ENCODE measurements at regions not wholly inside any gene's neighbourhood (a gene's known extent, or its start where the extent isn't known, plus 50 kb on each side); places are given as distances from the start of the nearest gene placed in this dataset.

DNA sequence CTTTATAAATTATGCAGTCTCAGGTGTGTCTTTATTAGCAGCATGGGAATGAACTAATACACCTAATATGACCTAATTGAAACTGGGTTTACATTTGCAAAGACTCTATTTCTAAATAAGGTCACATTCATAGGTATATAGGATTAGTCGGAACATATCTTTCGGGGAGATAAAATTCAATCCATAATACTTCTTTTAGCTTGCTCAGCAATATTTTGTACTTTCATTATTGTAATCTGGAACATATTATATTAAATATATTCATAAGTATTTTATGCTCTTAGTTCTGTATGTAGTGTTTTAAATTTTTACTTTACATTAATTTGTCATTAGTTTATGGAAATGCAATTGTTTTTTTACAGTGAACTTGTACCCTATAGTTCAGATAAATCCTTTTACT lies 927.7 kb downstream of the CCDC85A start:
- H3K4me1 ChIP-seq (ENCODE audit: control insufficient read depth, insufficient read depth, low read length, poor library complexity, severe bottlenecking): no peaks in the 10 kb centered on the region
- no peaks in the 10 kb centered on the region for H3K4me1 Mint-ChIP-seq
- peaks cover 0 to 22% (median 11%) of the 10 kb centered on the region in 7 donors for H3K9me3 Mint-ChIP-seq
- DNase-seq (no peak), ATAC-seq (ENCODE audit: low read depth in 2 of 2) (no peak)
- H3K4me3 Mint-ChIP-seq: no peak overlapping the region
- H3K27ac ChIP-seq (ENCODE audit: insufficient read depth, low read length, poor library complexity, severe bottlenecking): no peak overlapping the region
- H3K9me3 ChIP-seq (ENCODE audit: control insufficient read depth in 2 of 2, low read length in 2 of 2): peaks cover 0 to 3% of the 10 kb centered on the region in 2 experiments
- H3K4me3 ChIP-seq (ENCODE audit: low read depth, low read length): no peak overlapping the region
- no peaks in the 10 kb centered on the region for H3K36me3 ChIP-seq (ENCODE audit: control insufficient read depth, insufficient read depth, low read length)
- H3K36me3 Mint-ChIP-seq: no peaks in the 10 kb centered on the region
- no peak overlapping the region for H3K27ac Mint-ChIP-seq
- no peaks in the 10 kb centered on the region for H3K27me3 Mint-ChIP-seq
- no peaks in the 10 kb centered on the region for H3K27me3 ChIP-seq (ENCODE audit: control insufficient read depth, insufficient read depth, low read length)

- no peak for ATAC-seq (ENCODE audit: low read depth in 2 of 2)
These were observed 927.5 kb upstream of the VRK2 start for GRCh38 chr2:57119141-57119540.

DNA sequence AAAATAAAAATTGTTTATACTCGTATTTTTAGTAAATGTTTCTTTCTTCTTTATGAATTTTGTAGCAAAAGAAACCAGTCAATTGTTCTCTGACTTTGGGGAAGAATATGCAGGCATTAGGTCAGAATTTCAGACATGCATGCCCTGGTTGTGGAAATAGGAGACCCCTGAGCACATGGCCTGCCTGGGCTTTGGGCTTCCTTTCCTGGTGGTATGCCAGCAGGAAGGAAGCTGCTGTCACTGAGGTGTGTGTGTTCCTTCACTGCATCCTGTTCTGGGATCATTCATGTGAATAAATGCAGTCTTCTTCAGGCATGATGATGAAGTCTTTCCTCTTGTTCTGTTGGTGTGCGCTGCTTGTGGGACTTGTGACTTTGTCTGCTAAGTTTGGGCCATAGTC lies 920.2 kb upstream of the VRK2 start:
- ATAC-seq (ENCODE audit: low read depth in 2 of 2): no peak
- H3K27me3 ChIP-seq (ENCODE audit: control insufficient read depth, insufficient read depth, low read length): no peaks in the 10 kb centered on the region
- H3K36me3 ChIP-seq (ENCODE audit: control insufficient read depth, insufficient read depth, low read length): no peaks in the 10 kb centered on the region
- Mint-ChIP-seq H3K4me1 (no peaks in the 10 kb centered on the region), H3K4me3 (no peak overlapping the region), H3K27ac (no peak overlapping the region), H3K36me3 (no peaks in the 10 kb centered on the region), H3K27me3 (no peaks in the 10 kb centered on the region), H3K9me3 (peaks cover 0 to 10% (median 5%) of the 10 kb centered on the region in 7 donors)
- H3K4me1 ChIP-seq (ENCODE audit: control insufficient read depth, insufficient read depth, low read length, poor library complexity, severe bottlenecking): no peaks in the 10 kb centered on the region
- no peak overlapping the region for H3K4me3 ChIP-seq (ENCODE audit: low read depth, low read length)
- H3K9me3 ChIP-seq (ENCODE audit: control insufficient read depth in 2 of 2, low read length in 2 of 2): no peaks in the 10 kb centered on the region
- no peak overlapping the region for H3K27ac ChIP-seq (ENCODE audit: insufficient read depth, low read length, poor library complexity, severe bottlenecking)
- DNase-seq: no peak

More at GRCh38 chr2:57119141-57119540, 927.5 kb upstream of the VRK2 start:
- no peak for DNase-seq
- Mint-ChIP-seq H3K4me1 (no peaks in the 10 kb centered on the region), H3K9me3 (peaks cover 0 to 12% (median 2%) of the 10 kb centered on the region in 7 donors), H3K36me3 (no peaks in the 10 kb centered on the region), H3K27me3 (no peaks in the 10 kb centered on the region), H3K27ac (no peak overlapping the region), H3K4me3 (no peak overlapping the region)
- H3K27me3 ChIP-seq (ENCODE audit: control insufficient read depth, insufficient read depth, low read length): no peaks in the 10 kb centered on the region
- H3K27ac ChIP-seq (ENCODE audit: insufficient read depth, low read length, poor library complexity, severe bottlenecking): no peak overlapping the region
- H3K4me3 ChIP-seq (ENCODE audit: low read depth, low read length): no peak overlapping the region
- no peaks in the 10 kb centered on the region for H3K4me1 ChIP-seq (ENCODE audit: control insufficient read depth, insufficient read depth, low read length, poor library complexity, severe bottlenecking)
- peaks cover 0 to 6% of the 10 kb centered on the region in 2 experiments for H3K9me3 ChIP-seq (ENCODE audit: control insufficient read depth in 2 of 2, low read length in 2 of 2)
- H3K36me3 ChIP-seq (ENCODE audit: control insufficient read depth, insufficient read depth, low read length): no peaks in the 10 kb centered on the region

DNA sequence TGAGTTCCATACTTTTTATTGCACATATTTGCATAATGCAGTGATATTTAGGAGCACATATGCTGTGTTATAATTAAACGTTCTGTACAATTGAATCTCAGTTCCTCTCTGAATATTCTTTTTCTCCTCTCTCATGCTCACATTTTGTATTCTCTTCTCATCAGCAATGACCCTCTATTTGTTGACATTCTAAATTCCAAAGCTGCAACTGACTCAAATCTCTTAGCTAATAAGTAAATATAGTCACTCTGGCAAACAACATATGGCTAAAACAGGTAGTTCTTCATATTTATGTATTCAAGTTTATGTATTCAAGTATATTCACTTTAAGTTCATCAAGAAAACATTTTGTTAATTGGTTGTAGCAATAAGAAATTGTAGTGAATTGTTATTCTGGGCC lies 907.4 kb upstream of the VRK2 start:
- Histone ChIP-seq H3K27ac (ENCODE audit: insufficient read depth, low read length, poor library complexity, severe bottlenecking) (no peak overlapping the region), H3K36me3 (ENCODE audit: control insufficient read depth, insufficient read depth, low read length) (no peaks in the 10 kb centered on the region), H3K9me3 (ENCODE audit: control insufficient read depth in 2 of 2, low read length in 2 of 2) (no peaks in the 10 kb centered on the region), H3K4me1 (ENCODE audit: control insufficient read depth, insufficient read depth, low read length, poor library complexity, severe bottlenecking) (no peaks in the 10 kb centered on the region), H3K4me3 (ENCODE audit: low read depth, low read length) (no peak overlapping the region), H3K27me3 (ENCODE audit: control insufficient read depth, insufficient read depth, low read length) (no peaks in the 10 kb centered on the region)
- H3K27me3 Mint-ChIP-seq: no peaks in the 10 kb centered on the region
- no peaks in the 10 kb centered on the region for H3K36me3 Mint-ChIP-seq
- H3K4me3 Mint-ChIP-seq: no peak overlapping the region
- no peaks in the 10 kb centered on the region for H3K4me1 Mint-ChIP-seq
- H3K27ac Mint-ChIP-seq: no peak overlapping the region
- no peak for ATAC-seq (ENCODE audit: low read depth in 2 of 2)
- DNase-seq: no peak
- peaks cover 2 to 21% (median 10%) of the 10 kb centered on the region in 7 donors for H3K9me3 Mint-ChIP-seq

- no peaks in the 10 kb centered on the region for H3K4me1 Mint-ChIP-seq
- H3K27ac ChIP-seq (ENCODE audit: insufficient read depth, low read length, poor library complexity, severe bottlenecking): no peak overlapping the region
- H3K27me3 ChIP-seq (ENCODE audit: control insufficient read depth, insufficient read depth, low read length): no peaks in the 10 kb centered on the region
- H3K36me3 Mint-ChIP-seq: no peaks in the 10 kb centered on the region
- H3K4me3 ChIP-seq (ENCODE audit: low read depth, low read length): no peak overlapping the region
- no peak for ATAC-seq (ENCODE audit: low read depth in 2 of 2)
- no peaks in the 10 kb centered on the region for H3K4me1 ChIP-seq (ENCODE audit: control insufficient read depth, insufficient read depth, low read length, poor library complexity, severe bottlenecking)
- no peak for DNase-seq
- H3K27me3 Mint-ChIP-seq: no peaks in the 10 kb centered on the region
- H3K4me3 Mint-ChIP-seq: no peak overlapping the region
- peaks cover 3 to 27% (median 10%) of the 10 kb centered on the region in 7 donors for H3K9me3 Mint-ChIP-seq
- peaks cover 0 to 7% of the 10 kb centered on the region in 2 experiments for H3K9me3 ChIP-seq (ENCODE audit: control insufficient read depth in 2 of 2, low read length in 2 of 2)
- H3K27ac Mint-ChIP-seq: no peak overlapping the region
- H3K36me3 ChIP-seq (ENCODE audit: control insufficient read depth, insufficient read depth, low read length): no peaks in the 10 kb centered on the region
These were observed 905.3 kb upstream of the VRK2 start for GRCh38 chr2:57141269-57141668.

- no peak overlapping the region for H3K4me3 ChIP-seq (ENCODE audit: low read depth, low read length)
- H3K27ac ChIP-seq (ENCODE audit: insufficient read depth, low read length, poor library complexity, severe bottlenecking): no peak overlapping the region
- DNase-seq (no peak), ATAC-seq (ENCODE audit: low read depth in 2 of 2) (no peak)
- no peaks in the 10 kb centered on the region for H3K4me1 ChIP-seq (ENCODE audit: control insufficient read depth, insufficient read depth, low read length, poor library complexity, severe bottlenecking)
- Mint-ChIP-seq H3K9me3 (peaks cover 3 to 32% (median 14%) of the 10 kb centered on the region in 7 donors), H3K36me3 (no peaks in the 10 kb centered on the region), H3K27ac (no peak overlapping the region), H3K27me3 (no peaks in the 10 kb centered on the region), H3K4me1 (no peaks in the 10 kb centered on the region), H3K4me3 (no peak overlapping the region)
- no peaks in the 10 kb centered on the region for H3K27me3 ChIP-seq (ENCODE audit: control insufficient read depth, insufficient read depth, low read length)
- peaks cover 0 to 7% of the 10 kb centered on the region in 2 experiments for H3K9me3 ChIP-seq (ENCODE audit: control insufficient read depth in 2 of 2, low read length in 2 of 2)
- H3K36me3 ChIP-seq (ENCODE audit: control insufficient read depth, insufficient read depth, low read length): no peaks in the 10 kb centered on the region
These were observed 899.7 kb upstream of the VRK2 start for GRCh38 chr2:57146951-57147350.

- H3K27me3 ChIP-seq (ENCODE audit: control insufficient read depth, insufficient read depth, low read length): no peaks in the 10 kb centered on the region
- ATAC-seq (ENCODE audit: low read depth in 2 of 2): no peak
- H3K9me3 Mint-ChIP-seq: peaks cover 0 to 23% (median 8%) of the 10 kb centered on the region in 7 donors
- peaks cover 0 to 15% of the 10 kb centered on the region in 2 experiments for H3K9me3 ChIP-seq (ENCODE audit: control insufficient read depth in 2 of 2, low read length in 2 of 2)
- no peak overlapping the region for H3K27ac ChIP-seq (ENCODE audit: insufficient read depth, low read length, poor library complexity, severe bottlenecking)
- no peak overlapping the region for H3K4me3 ChIP-seq (ENCODE audit: low read depth, low read length)
- no peaks in the 10 kb centered on the region for H3K4me1 Mint-ChIP-seq
- no peak overlapping the region for H3K27ac Mint-ChIP-seq
- no peaks in the 10 kb centered on the region for H3K36me3 Mint-ChIP-seq
- H3K27me3 Mint-ChIP-seq: no peaks in the 10 kb centered on the region
- no peak overlapping the region for H3K4me3 Mint-ChIP-seq
- no peaks in the 10 kb centered on the region for H3K36me3 ChIP-seq (ENCODE audit: control insufficient read depth, insufficient read depth, low read length)
- DNase-seq: no peak
- no peaks in the 10 kb centered on the region for H3K4me1 ChIP-seq (ENCODE audit: control insufficient read depth, insufficient read depth, low read length, poor library complexity, severe bottlenecking)
These were observed 890.2 kb upstream of the VRK2 start for GRCh38 chr2:57156231-57156924.

DNA sequence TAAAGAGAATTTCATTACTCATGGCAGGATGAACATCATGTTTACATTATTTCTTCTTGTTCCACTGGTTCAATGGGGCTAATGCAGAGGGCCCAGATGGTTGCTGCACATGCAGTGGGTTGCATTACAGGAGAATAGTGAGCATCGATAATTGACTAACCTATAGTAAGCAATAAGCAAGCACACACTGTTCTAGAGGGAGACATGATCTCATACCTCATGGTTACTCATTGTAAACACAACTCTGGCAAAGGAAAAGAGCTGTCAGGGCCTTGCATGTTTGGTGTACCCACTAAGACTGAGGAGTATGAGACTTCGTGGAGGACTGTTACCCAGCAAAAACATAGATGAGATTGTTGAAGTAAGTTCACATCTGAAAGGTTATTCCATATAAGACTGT lies 885.6 kb upstream of the VRK2 start:
- Mint-ChIP-seq H3K4me1 (no peaks in the 10 kb centered on the region), H3K9me3 (peaks cover 3 to 30% (median 9%) of the 10 kb centered on the region in 7 donors), H3K27ac (no peak overlapping the region), H3K27me3 (no peaks in the 10 kb centered on the region), H3K4me3 (no peak overlapping the region), H3K36me3 (no peaks in the 10 kb centered on the region)
- Histone ChIP-seq H3K4me1 (ENCODE audit: control insufficient read depth, insufficient read depth, low read length, poor library complexity, severe bottlenecking) (no peaks in the 10 kb centered on the region), H3K4me3 (ENCODE audit: low read depth, low read length) (no peak overlapping the region), H3K36me3 (ENCODE audit: control insufficient read depth, insufficient read depth, low read length) (no peaks in the 10 kb centered on the region), H3K27me3 (ENCODE audit: control insufficient read depth, insufficient read depth, low read length) (no peaks in the 10 kb centered on the region), H3K9me3 (ENCODE audit: control insufficient read depth in 2 of 2, low read length in 2 of 2) (peaks cover 0 to 6% of the 10 kb centered on the region in 2 experiments), H3K27ac (ENCODE audit: insufficient read depth, low read length, poor library complexity, severe bottlenecking) (no peak overlapping the region)
- ATAC-seq (ENCODE audit: low read depth in 2 of 2): no peak
- no peak for DNase-seq

Measured in CD4-positive, CD25-positive, alpha-beta regulatory T cell (primary cell).